K562 (cell line): ENCODE measurements at regions not wholly inside any gene's neighbourhood (a gene's known extent, or its start where the extent isn't known, plus 50 kb on each side); places are given as distances from the start of the nearest gene placed in this dataset.
"Not testable (repeated sequence)": the region's sequence is repeated elsewhere in the genome, so short reads cannot be mapped to it uniquely, and the experiment has no call there.

Experiments
- ATAC-seq: fragments of 200-7000 bp; cut with Tn5 transposase; 3 replicates; pipeline ENCODE4 v1.9.1; 2020; ENCODE audit warnings: moderate library complexity
- BruUV-seq: library from RNA; stranded (reverse); fragments of 400-500 nt; replicated peaks from 2 replicates; lab custom pipeline; 2021; lab: Mats Ljungman, UMichigan
- CTCF ChIA-PET: fragments of 300-600 bp; formaldehyde crosslinking; extraction: SDS; loops from one replicate; lab custom pipeline; 2021; ENCODE audit warnings: low intra/inter-chr PET ratio; lab: Yijun Ruan, JAX
- POLR2A ChIA-PET: fragments of 300-600, 350-650 bp; sonication (Branson Sonifier 250); formaldehyde crosslinking; extraction: SDS; loops from one replicate; lab custom pipeline; 2021; ENCODE audit warnings: antibody characterized with exemption, inconsistent platforms; lab: Yijun Ruan, JAX
- DNase-seq, 4 experiments: peaks; one replicate each; pipeline versions ENCODE4 v3.0.0 to v3.0.0-alpha.2; 2011 to 2018; ENCODE audit warnings: low spot score in 3 of 4, mixed read lengths in 3 of 4; ENCODE audit errors: extremely low read depth in 1 of 4
- FAIRE-seq: peaks from 2 replicates; lab custom pipeline; 2011; peaks lifted over from hg19 to GRCh38; lab: Jason Lieb, UNC
- H2AFZ ChIP-seq: 2 replicates; pipeline ENCODE4 v1.6.0; 2011; ENCODE audit warnings: low read depth, low read length, control low read depth, inconsistent platforms
- H3K27ac ChIP-seq: fragments of 200-600 bp; 3 replicates; pipeline ENCODE4 v1.8.0; 2011; ENCODE audit warnings: low read depth, mild to moderate bottlenecking, control low read depth, inconsistent platforms, low read length, moderate library complexity, mixed read lengths; ENCODE audit errors: extremely low read depth
- H3K27me3 ChIP-seq, 2 experiments: fragments of 300-600 bp in 1 of 2; 2 replicates in 1 of 2; 3 replicates in 1 of 2; pipeline versions ENCODE4 v1.6.0 to v1.8.0; 2011; ENCODE audit warnings: inconsistent platforms in 2 of 2, low read length in 2 of 2, mild to moderate bottlenecking in 1 of 2, mixed read lengths in 1 of 2, moderate library complexity in 1 of 2; ENCODE audit not compliant: control insufficient read depth in 2 of 2, insufficient read depth in 2 of 2
- H3K36me3 ChIP-seq: fragments of 300-600 bp; 3 replicates; pipeline ENCODE4 v1.8.0; 2011; ENCODE audit warnings: mild to moderate bottlenecking, low read length, inconsistent platforms; ENCODE audit not compliant: control insufficient read depth, insufficient read depth
- H3K4me1 ChIP-seq, 2 experiments: fragments of 200-600 bp in 1 of 2; replicated peaks in 1 of 2; 2 replicates in 1 of 2; 3 replicates in 1 of 2; pipeline versions ENCODE4 v1.5.1 to v1.8.0; 2011; ENCODE audit warnings: inconsistent platforms in 2 of 2, low read length in 2 of 2, mild to moderate bottlenecking in 1 of 2, mixed read lengths in 1 of 2, moderate library complexity in 1 of 2; ENCODE audit not compliant: control insufficient read depth in 2 of 2, insufficient read depth in 2 of 2
- H3K4me2 ChIP-seq: 2 replicates; pipeline ENCODE4 v1.6.1; 2011; ENCODE audit warnings: low read length, control low read depth, inconsistent platforms, mixed read lengths; ENCODE audit not compliant: insufficient read depth
- H3K4me3 ChIP-seq: fragments of 200-600 bp; sonication (generic), shearing (Covaris generic); 2 replicates; pipeline ENCODE4 v1.5.1; 2016; ENCODE audit warnings: control low read depth, inconsistent platforms
- H3K79me2 ChIP-seq: fragments of 200-600 bp; 3 replicates; pipeline ENCODE4 v1.8.0; 2011; ENCODE audit warnings: low read length, inconsistent platforms; ENCODE audit not compliant: control insufficient read depth, insufficient read depth
- H3K9ac ChIP-seq, 2 experiments: 2 replicates each; pipeline versions ENCODE4 v1.6.0 to v1.6.1; 2011; ENCODE audit warnings: low read depth in 2 of 2, low read length in 2 of 2, control low read depth in 1 of 2, inconsistent platforms in 1 of 2, mild to moderate bottlenecking in 1 of 2, mixed read lengths in 1 of 2; ENCODE audit not compliant: insufficient read depth in 1 of 2
- H3K9me1 ChIP-seq: one replicate; pipeline ENCODE4 v1.6.0; 2011; ENCODE audit warnings: inconsistent platforms, mild to moderate bottlenecking, low read length, moderate library complexity; ENCODE audit not compliant: control insufficient read depth, insufficient read depth
- H3K9me3 ChIP-seq: replicated peaks from 2 replicates; pipeline ENCODE4 v1.5.1; 2011; ENCODE audit warnings: low read depth, low read length, inconsistent platforms; ENCODE audit not compliant: control insufficient read depth, insufficient read depth
- H4K20me1 ChIP-seq: replicated peaks from 2 replicates; pipeline ENCODE4 v1.6.1; 2011; ENCODE audit warnings: low read length, inconsistent platforms, mixed read lengths; ENCODE audit not compliant: control insufficient read depth, insufficient read depth
- ARHGAP35 ChIP-seq: fragments of 450-650 bp; IDR thresholded peaks from 2 replicates; pipeline ENCODE4 v1.6.1; 2018; ENCODE audit not compliant: partially characterized antibody
- ELK1 ChIP-seq: sonication (generic); formaldehyde crosslinking; IDR thresholded peaks from 2 replicates; pipeline ENCODE4 v1.8.1; 2022; ENCODE audit warnings: missing genetic modification reagents
- HDAC8 ChIP-seq: fragments of 450-650 bp; IDR thresholded peaks from 2 replicates; pipeline ENCODE4 v1.6.1; 2016; ENCODE audit warnings: mild to moderate bottlenecking, missing genetic modification characterization, moderate library complexity, missing compliant biosample characterization
- PHTF2 ChIP-seq: fragments of 250-450 bp; sonication (Bioruptor Pico); IDR thresholded peaks from 2 replicates; pipeline ENCODE4 v1.5.0; 2021; ENCODE audit warnings: mild to moderate bottlenecking
- PYGO2 ChIP-seq: fragments of 450-650 bp; IDR thresholded peaks from 2 replicates; pipeline ENCODE4 v1.6.1; 2016; ENCODE audit warnings: mild to moderate bottlenecking, missing genetic modification characterization, moderate library complexity, missing compliant biosample characterization
- TAL1 ChIP-seq: fragments of 450-650 bp; IDR thresholded peaks from 2 replicates; pipeline ENCODE4 v1.6.1; 2016; ENCODE audit warnings: mild to moderate bottlenecking
- YY1 ChIP-seq, 3 experiments: IDR thresholded peaks; 2 replicates each; pipeline ENCODE4 v1.6.1; 2011; ENCODE audit warnings: low read length in 2 of 3, mild to moderate bottlenecking in 2 of 3, moderate library complexity in 2 of 3, borderline replicate concordance in 1 of 3, control low read depth in 1 of 3, low read depth in 1 of 3; ENCODE audit not compliant: insufficient read depth in 3 of 3, insufficient replicate concordance in 2 of 3, control insufficient read depth in 1 of 3, insufficient read length in 1 of 3; ENCODE audit errors: extremely low read depth in 1 of 3
- ZFPM2 ChIP-seq: fragments of 250-450 bp; sonication (Bioruptor Pico); IDR thresholded peaks from 2 replicates; pipeline ENCODE4 v1.5.1; 2022; ENCODE audit warnings: mild to moderate bottlenecking
- ZNF224 ChIP-seq: sonication (generic); formaldehyde crosslinking; IDR thresholded peaks from 2 replicates; pipeline ENCODE4 v1.8.0; 2022; ENCODE audit warnings: mild to moderate bottlenecking, missing genetic modification reagents
- ZNF316 ChIP-seq: fragments of 450-650 bp; IDR thresholded peaks from 2 replicates; pipeline ENCODE4 v1.6.1; 2016
- WGBS: fragments of 100-300 bp; shearing (Covaris generic); methylation state at CpG from one replicate; pipeline ENCODE4 v1.1.6; 2016; ENCODE audit warnings: low coverage, mixed read lengths; ENCODE audit not compliant: insufficient coverage; ENCODE audit errors: missing lambda C conversion rate; 5-methylcytosine and 5-hydroxymethylcytosine counted together
- in situ Hi-C: fragments of 300-500 bp; cut with MboI; formaldehyde crosslinking; loops from 4 replicates; pipeline ENCODE4 v1.15.0; 2018; ENCODE audit warnings: inconsistent platforms, mixed read lengths
- intact Hi-C: fragments of 100-400 bp; cut with micrococcal nuclease; formaldehyde crosslinking; loops from 2 replicates; pipeline ENCODE4 v1.14.2; 2022
- TF ChIP-seq, protein P1 (sequence below): sonication (generic); IDR thresholded peaks from 2 replicates; pipeline ENCODE4 v1.6.1; 2016

DNA sequence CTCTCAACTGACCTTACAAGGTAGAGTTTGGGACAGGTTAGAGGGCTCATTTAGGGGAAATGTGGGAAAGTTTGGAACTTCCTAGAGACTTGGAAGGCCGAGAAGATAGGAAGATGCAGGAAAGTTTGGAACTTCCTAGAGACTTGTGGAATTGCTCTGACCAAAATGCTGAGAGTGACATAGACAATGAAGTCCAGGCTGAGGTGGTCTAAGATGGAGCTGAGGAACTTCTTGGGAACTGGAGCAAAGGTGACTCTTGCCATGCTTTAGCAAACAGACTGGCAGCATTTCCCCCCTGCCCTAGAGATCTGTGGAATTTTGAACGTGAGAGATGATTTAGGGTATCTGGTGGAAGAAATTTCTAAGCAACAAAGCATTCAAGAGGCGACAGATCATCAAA lies 258.9 kb upstream of the GULP1 start:
- POLR2A ChIA-PET = no interaction called here
- no peaks in the 10 kb centered on the region for H4K20me1 ChIP-seq
- no peak overlapping the region for H3K4me2 ChIP-seq
- FAIRE-seq = no peak
- no peak overlapping the region for H3K9ac ChIP-seq
- no peaks in the 10 kb centered on the region for H3K9me3 ChIP-seq
- no peaks in the 10 kb centered on the region for H3K4me1 ChIP-seq
- in situ Hi-C loops = no loop called here
- no peaks in the 10 kb centered on the region for H3K36me3 ChIP-seq
- CTCF ChIA-PET = no interaction called here
- no peak overlapping the region for H2AFZ ChIP-seq
- TF ChIP-seq ZNF224 (CRISPR knock-in tag) = no peak
- TF ChIP-seq ARHGAP35 = no peak
- TF ChIP-seq TAL1 = no peak
- no peak for TF ChIP-seq HDAC8 (tag)
- no peak for TF ChIP-seq PHTF2 (CRISPR knock-in tag)
- TF ChIP-seq ELK1 (CRISPR knock-in tag) = no peak
- TF ChIP-seq, protein P1, sequence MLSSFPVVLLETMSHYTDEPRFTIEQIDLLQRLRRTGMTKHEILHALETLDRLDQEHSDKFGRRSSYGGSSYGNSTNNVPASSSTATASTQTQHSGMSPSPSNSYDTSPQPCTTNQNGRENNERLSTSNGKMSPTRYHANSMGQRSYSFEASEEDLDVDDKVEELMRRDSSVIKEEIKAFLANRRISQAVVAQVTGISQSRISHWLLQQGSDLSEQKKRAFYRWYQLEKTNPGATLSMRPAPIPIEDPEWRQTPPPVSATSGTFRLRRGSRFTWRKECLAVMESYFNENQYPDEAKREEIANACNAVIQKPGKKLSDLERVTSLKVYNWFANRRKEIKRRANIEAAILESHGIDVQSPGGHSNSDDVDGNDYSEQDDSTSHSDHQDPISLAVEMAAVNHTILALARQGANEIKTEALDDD = no peak
- TF ChIP-seq ZNF316 = no peak
- TF ChIP-seq ZFPM2 (CRISPR knock-in tag) = no peak
- no peak for TF ChIP-seq YY1 (IDR thresholded peaks at IDR 0.05; ENCODE audit: borderline replicate concordance in 1 of 3, control insufficient read depth in 1 of 3, extremely low read depth in 1 of 3, insufficient read depth in 3 of 3, insufficient read length in 1 of 3, insufficient replicate concordance in 2 of 3, low read depth in 1 of 3, low read length in 2 of 3)
- no peak for TF ChIP-seq PYGO2
- no peak overlapping the region for H3K27ac ChIP-seq
- no peak for ATAC-seq
- BruUV-seq = no TSS peak
- DNase-seq = no peak
- 0% methylated on average over 3 of the region's 3 CpGs for WGBS
- H3K4me3 ChIP-seq = no peak overlapping the region
- H3K9me1 ChIP-seq = no peaks in the 10 kb centered on the region
- no peaks in the 10 kb centered on the region for H3K79me2 ChIP-seq
- intact Hi-C loops = no loop called here
- H3K27me3 ChIP-seq = no peaks in the 10 kb centered on the region

- H3K79me2 ChIP-seq, POLR2A ChIA-PET, DNase-seq, intact Hi-C loops, FAIRE-seq, H3K4me3 ChIP-seq, H3K9ac ChIP-seq, H3K4me2 ChIP-seq, ATAC-seq, H3K9me1 ChIP-seq, H3K27ac ChIP-seq, BruUV-seq, H3K4me1 ChIP-seq, H3K36me3 ChIP-seq, in situ Hi-C loops, H3K9me3 ChIP-seq, H4K20me1 ChIP-seq, H2AFZ ChIP-seq, H3K27me3 ChIP-seq, CTCF ChIA-PET: not testable (repeated sequence)
- 0% methylated on average over 1 of the region's 1 CpG for WGBS
Observed at GRCh38 chr2:188033240-188033639, 258.4 kb upstream of the GULP1 start.
